Endothelial cell of umbilical vein (primary cell): ENCODE measurements at regions not wholly inside any gene's neighbourhood (a gene's known extent, or its start where the extent isn't known, plus 50 kb on each side); places are given as distances from the start of the nearest gene placed in this dataset.

Source experiments
- BruUV-seq: library from RNA; stranded (reverse); fragments of 400-500 nt; replicated peaks from 2 replicates; lab custom pipeline; 2021; lab: Mats Ljungman, UMichigan
- CTCF ChIA-PET: fragments of 300-600, 350-600 bp; sonication (Branson Sonifier 250); formaldehyde crosslinking; loops from one replicate; lab custom pipeline; 2021; ENCODE audit warnings: antibody characterized with exemption, inconsistent platforms; lab: Charles Lee
- POLR2A ChIA-PET: fragments of 300-600, 350-600 bp; sonication (Branson Sonifier 250); formaldehyde crosslinking; loops from one replicate; lab custom pipeline; 2021; ENCODE audit warnings: antibody characterized with exemption, inconsistent platforms; lab: Charles Lee
- DNase-seq: peaks from one replicate; pipeline ENCODE4 v3.0.0-alpha.2; 2011; ENCODE audit warnings: low read depth, low spot score
- FAIRE-seq: peaks from 2 replicates; lab custom pipeline; 2011; peaks lifted over from hg19 to GRCh38; lab: Jason Lieb, UNC
- H2AFZ ChIP-seq: 2 replicates; pipeline ENCODE4 v1.6.0; 2012; ENCODE audit warnings: low read depth, low read length, control low read depth, inconsistent platforms
- H3K27ac ChIP-seq: 2 replicates; pipeline ENCODE4 v1.5.1; 2011; ENCODE audit warnings: low read depth, mild to moderate bottlenecking, control low read depth, low read length, moderate library complexity; ENCODE audit not compliant: insufficient read depth
- H3K27me3 ChIP-seq, 2 experiments: 2 replicates each; pipeline versions ENCODE4 v1.6.0 to v1.6.1; 2011; ENCODE audit warnings: low read length in 2 of 2, mixed read lengths in 1 of 2; ENCODE audit not compliant: control insufficient read depth in 2 of 2, insufficient read depth in 2 of 2
- H3K36me3 ChIP-seq, 2 experiments: 2 replicates in 1 of 2; 3 replicates in 1 of 2; pipeline ENCODE4 v1.5.1; 2011; ENCODE audit warnings: low read length in 2 of 2, mild to moderate bottlenecking in 1 of 2, moderate library complexity in 1 of 2; ENCODE audit not compliant: control insufficient read depth in 2 of 2, insufficient read depth in 2 of 2; ENCODE audit errors: extremely low read depth in 1 of 2
- H3K4me1 ChIP-seq: 3 replicates; pipeline ENCODE4 v1.5.1; 2011; ENCODE audit warnings: mild to moderate bottlenecking, low read length; ENCODE audit not compliant: control insufficient read depth, insufficient read depth; ENCODE audit errors: extremely low read depth
- H3K4me2 ChIP-seq: 2 replicates; pipeline ENCODE4 v1.6.1; 2011; ENCODE audit warnings: low read length, control low read depth, mixed read lengths; ENCODE audit not compliant: insufficient read depth
- H3K4me3 ChIP-seq, 3 experiments: fragments of 200-600 bp in 1 of 3; sonication (generic), shearing (Covaris generic) in 1 of 3; replicated peaks in 1 of 3; 2 replicates each; pipeline ENCODE4 v1.5.1; 2011 to 2016; ENCODE audit warnings: control low read depth in 3 of 3, low read length in 3 of 3, mild to moderate bottlenecking in 2 of 3, inconsistent platforms in 1 of 3, low read depth in 1 of 3, moderate library complexity in 1 of 3; ENCODE audit not compliant: insufficient read depth in 1 of 3
- H3K79me2 ChIP-seq: 2 replicates; pipeline ENCODE4 v1.6.0; 2012; ENCODE audit warnings: low read length, inconsistent platforms; ENCODE audit not compliant: control insufficient read depth, insufficient read depth
- H3K9ac ChIP-seq: replicated peaks from 2 replicates; pipeline ENCODE3; 2011; ENCODE audit warnings: low read length, control low read depth; ENCODE audit not compliant: insufficient read depth; ENCODE audit errors: extremely low read depth
- H3K9me1 ChIP-seq: replicated peaks from 3 replicates; pipeline ENCODE4 v1.6.0; 2011; ENCODE audit warnings: mild to moderate bottlenecking, low read length; ENCODE audit not compliant: control insufficient read depth, insufficient read depth; ENCODE audit errors: extremely low read depth
- H3K9me3 ChIP-seq: replicated peaks from 2 replicates; pipeline ENCODE4 v1.5.1; 2012; ENCODE audit warnings: low read length, inconsistent platforms; ENCODE audit not compliant: control insufficient read depth, insufficient read depth
- H4K20me1 ChIP-seq: replicated peaks from 2 replicates; pipeline ENCODE3; 2011; ENCODE audit warnings: mild to moderate bottlenecking, low read length; ENCODE audit not compliant: control insufficient read depth, insufficient read depth; ENCODE audit errors: extremely low read depth
- CTCF ChIP-seq, 2 donors: IDR thresholded peaks; 1 replicate in 1 of 2; 2 replicates in 1 of 2; pipeline ENCODE4 v1.5.1; 2011; ENCODE audit warnings: low read length in 2 of 2, mild to moderate bottlenecking in 2 of 2, moderate library complexity in 2 of 2, control low read depth in 1 of 2, inconsistent platforms in 1 of 2, low read depth in 1 of 2; ENCODE audit not compliant: insufficient read depth in 1 of 2; ENCODE audit errors: extremely low read depth in 1 of 2
- EZH2 ChIP-seq: IDR thresholded peaks from 2 replicates; pipeline ENCODE4 v1.6.1; 2012; ENCODE audit warnings: borderline replicate concordance, low read depth, mild to moderate bottlenecking, moderate library complexity, low read length, inconsistent platforms; ENCODE audit not compliant: severe bottlenecking
- FOS ChIP-seq: IDR thresholded peaks from 2 replicates; pipeline ENCODE4 v1.6.1; 2011; ENCODE audit warnings: mild to moderate bottlenecking, low read length, moderate library complexity, borderline replicate concordance; ENCODE audit not compliant: insufficient read depth
- GATA2 ChIP-seq: IDR thresholded peaks from 2 replicates; pipeline ENCODE4 v1.7.0; 2011; ENCODE audit warnings: low read depth, mild to moderate bottlenecking, moderate library complexity, mixed read lengths, low read length; ENCODE audit not compliant: insufficient read length, insufficient read depth
- JUN ChIP-seq: IDR thresholded peaks from 2 replicates; pipeline ENCODE4 v1.6.1; 2011; ENCODE audit warnings: borderline replicate concordance, low read depth; ENCODE audit not compliant: insufficient read length, insufficient read depth
- MAX ChIP-seq: IDR thresholded peaks from 2 replicates; pipeline ENCODE4 v1.6.1; 2011; ENCODE audit not compliant: insufficient read depth, insufficient read length
- MYC ChIP-seq: IDR thresholded peaks from one replicate; pipeline ENCODE4 v1.6.1; 2011; ENCODE audit warnings: mild to moderate bottlenecking, low read depth, low read length
- POLR2A ChIP-seq: IDR thresholded peaks from 2 replicates; pipeline ENCODE4 v1.6.1; 2012; ENCODE audit warnings: low read depth, mild to moderate bottlenecking, control low read depth, low read length
- POLR2AphosphoS5 ChIP-seq: IDR thresholded peaks from 2 replicates; pipeline ENCODE4 v1.6.1; 2012; ENCODE audit warnings: low read depth, mild to moderate bottlenecking, control low read depth, low read length, moderate library complexity; ENCODE audit not compliant: insufficient read depth
- dilution Hi-C: fragments of 300-500 bp; cut with MboI; formaldehyde crosslinking; loops from one replicate; pipeline ENCODE4 v1.15.0; 2019; ENCODE audit warnings: low sequenced_read_pairs; ENCODE audit not compliant: extremely low pct_ligation_motif_present
- intact Hi-C: fragments of 100-400 bp; cut with micrococcal nuclease; formaldehyde crosslinking; loops from one replicate; pipeline ENCODE4 v1.10.0; 2022

- H3K9me1 ChIP-seq, result no peaks in the 10 kb centered on the region
- H3K4me2 ChIP-seq, result no peak overlapping the region
- H2AFZ ChIP-seq, result no peak overlapping the region
- CTCF ChIA-PET, result no interaction called here
- H4K20me1 ChIP-seq, result no peaks in the 10 kb centered on the region
- peaks cover 0 to 7% of the 10 kb centered on the region in 2 experiments for H3K27me3 ChIP-seq
- no peak overlapping the region for H3K9ac ChIP-seq
- DNase-seq, result no peak
- no peak for FAIRE-seq
- BruUV-seq, result no TSS peak
- intact Hi-C loops (no loop called here), dilution Hi-C loops (no loop called here)
- no peak overlapping the region for H3K27ac ChIP-seq
- no peak overlapping the region for H3K4me3 ChIP-seq
- no peaks in the 10 kb centered on the region for H3K36me3 ChIP-seq
- no peaks in the 10 kb centered on the region for H3K4me1 ChIP-seq
- TF ChIP-seq EZH2 (no peak), JUN (no peak), POLR2AphosphoS5 (no peak), MAX (no peak), POLR2A (no peak), FOS (no peak), GATA2 (no peak), CTCF (IDR thresholded peaks at IDR 0.05; ENCODE audit: extremely low read depth in 1 of 2, insufficient read depth in 1 of 2, low read depth in 1 of 2, low read length in 2 of 2) (no peak), MYC (no peak)
- H3K79me2 ChIP-seq, result no peaks in the 10 kb centered on the region
- H3K9me3 ChIP-seq, result no peaks in the 10 kb centered on the region
- POLR2A ChIA-PET, result no interaction called here
Observed at GRCh38 chr7:132730105-132730504, 153.8 kb upstream of the PLXNA4 start.
